GM12878 (cell line): ENCODE measurements at regions not wholly inside any gene's neighbourhood (a gene's known extent, or its start where the extent isn't known, plus 50 kb on each side); places are given as distances from the start of the nearest gene placed in this dataset.

Experiments
- BCL3 ChIP-seq: IDR thresholded peaks from 2 replicates; pipeline ENCODE4 v1.6.1; 2011; ENCODE audit warnings: borderline replicate concordance, low read depth, mild to moderate bottlenecking, moderate library complexity, low read length; ENCODE audit not compliant: insufficient read depth, poor library complexity, severe bottlenecking
- CREB1 ChIP-seq: IDR thresholded peaks from 2 replicates; pipeline ENCODE4 v1.6.1; 2012; ENCODE audit warnings: low read depth, mild to moderate bottlenecking, inconsistent platforms
- EZH2 ChIP-seq: IDR thresholded peaks from 2 replicates; pipeline ENCODE4 v1.6.1; 2012; ENCODE audit warnings: low read depth, mild to moderate bottlenecking, control low read depth, inconsistent platforms, low read length, borderline replicate concordance; ENCODE audit not compliant: control insufficient read depth
- JUND ChIP-seq: IDR thresholded peaks from 2 replicates; pipeline ENCODE4 v1.6.1; 2012; ENCODE audit warnings: low read depth, mild to moderate bottlenecking, low read length, improper control_type of control experiment, moderate library complexity
- MXI1 ChIP-seq: fragments of 150-350 bp; IDR thresholded peaks from 2 replicates; pipeline ENCODE4 v1.6.1; 2011; ENCODE audit warnings: low read depth, mild to moderate bottlenecking, inconsistent platforms, low read length, improper control_type of control experiment
- RCOR1 ChIP-seq: conservative IDR thresholded peaks from 2 replicates; pipeline ENCODE4 v1.6.1; 2012; ENCODE audit warnings: low read depth, low read length, improper control_type of control experiment
- SIN3A ChIP-seq: IDR thresholded peaks from 2 replicates; pipeline ENCODE4 v1.6.1; 2012; ENCODE audit warnings: low read depth, low read length, improper control_type of control experiment
- SMAD5 ChIP-seq: IDR thresholded peaks from 2 replicates; pipeline ENCODE4 v1.6.1; 2016; ENCODE audit warnings: antibody characterized with exemption, low read depth
- SMC3 ChIP-seq: IDR thresholded peaks from 2 replicates; pipeline ENCODE4 v1.6.1; 2011; ENCODE audit warnings: low read length, improper control_type of control experiment, borderline replicate concordance
- TARDBP ChIP-seq: IDR thresholded peaks from 2 replicates; pipeline ENCODE4 v1.6.1; 2016; ENCODE audit warnings: borderline replicate concordance
- TBL1XR1 ChIP-seq: IDR thresholded peaks from 2 replicates; pipeline ENCODE4 v1.6.1; 2012; ENCODE audit warnings: low read depth, low read length, improper control_type of control experiment
- TF ChIP-seq, protein P1 (sequence below), 3 experiments: IDR thresholded peaks in 2 of 3; conservative IDR thresholded peaks in 1 of 3; 2 replicates each; pipeline ENCODE4 v1.5.1; 2011; ENCODE audit warnings: low read depth in 3 of 3, low read length in 3 of 3, mild to moderate bottlenecking in 3 of 3, control low read depth in 2 of 3, moderate library complexity in 2 of 3, inconsistent platforms in 1 of 3, mixed read lengths in 1 of 3; ENCODE audit not compliant: control insufficient read depth in 2 of 3, insufficient read depth in 1 of 3; ENCODE audit errors: extremely low read depth in 1 of 3

DNA sequence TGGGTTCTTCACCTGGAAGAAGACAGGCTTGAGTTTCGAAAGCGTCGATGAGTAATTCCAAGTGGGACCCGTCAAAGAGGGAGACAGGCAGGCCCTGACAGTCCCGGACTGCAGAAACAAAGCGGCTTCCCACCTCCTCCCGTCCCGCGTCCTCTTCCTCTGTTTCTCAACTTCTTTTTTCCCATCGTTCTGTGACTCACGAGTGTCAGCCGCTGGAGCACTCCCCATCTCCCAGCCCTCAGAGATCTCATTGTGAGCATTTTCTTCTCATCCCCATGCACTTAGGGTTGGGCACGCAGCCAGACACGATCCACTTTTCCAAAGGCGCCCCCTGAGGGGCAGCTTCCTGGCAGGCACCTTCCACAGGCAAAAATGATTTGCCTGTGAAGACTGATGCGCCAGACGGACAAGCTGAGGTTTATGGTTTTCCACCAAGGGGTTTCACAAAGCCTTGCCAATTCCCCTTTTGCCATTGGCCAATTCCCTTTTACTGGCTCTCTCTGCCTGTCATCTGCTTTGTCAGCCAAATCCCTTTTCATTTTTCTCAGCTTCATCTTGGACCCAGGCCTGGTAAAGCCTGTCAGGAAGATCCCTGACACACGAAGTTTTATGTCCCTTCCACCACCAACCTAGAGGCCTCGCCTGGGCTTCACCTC, 86.5 kb upstream of the ANKRD55 start:
- no peak for TF ChIP-seq JUND
- TF ChIP-seq, protein P1, sequence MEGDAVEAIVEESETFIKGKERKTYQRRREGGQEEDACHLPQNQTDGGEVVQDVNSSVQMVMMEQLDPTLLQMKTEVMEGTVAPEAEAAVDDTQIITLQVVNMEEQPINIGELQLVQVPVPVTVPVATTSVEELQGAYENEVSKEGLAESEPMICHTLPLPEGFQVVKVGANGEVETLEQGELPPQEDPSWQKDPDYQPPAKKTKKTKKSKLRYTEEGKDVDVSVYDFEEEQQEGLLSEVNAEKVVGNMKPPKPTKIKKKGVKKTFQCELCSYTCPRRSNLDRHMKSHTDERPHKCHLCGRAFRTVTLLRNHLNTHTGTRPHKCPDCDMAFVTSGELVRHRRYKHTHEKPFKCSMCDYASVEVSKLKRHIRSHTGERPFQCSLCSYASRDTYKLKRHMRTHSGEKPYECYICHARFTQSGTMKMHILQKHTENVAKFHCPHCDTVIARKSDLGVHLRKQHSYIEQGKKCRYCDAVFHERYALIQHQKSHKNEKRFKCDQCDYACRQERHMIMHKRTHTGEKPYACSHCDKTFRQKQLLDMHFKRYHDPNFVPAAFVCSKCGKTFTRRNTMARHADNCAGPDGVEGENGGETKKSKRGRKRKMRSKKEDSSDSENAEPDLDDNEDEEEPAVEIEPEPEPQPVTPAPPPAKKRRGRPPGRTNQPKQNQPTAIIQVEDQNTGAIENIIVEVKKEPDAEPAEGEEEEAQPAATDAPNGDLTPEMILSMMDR (IDR thresholded peaks at IDR 0.05 in 2 of 3, conservative IDR thresholded peaks at IDR 0.05 in 1 of 3; ENCODE audit: control insufficient read depth in 2 of 3, extremely low read depth in 1 of 3, insufficient read depth in 1 of 3, low read depth in 3 of 3, low read length in 3 of 3), result no peak
- TF ChIP-seq SMC3, result no peak
- TF ChIP-seq TARDBP, result no peak
- TF ChIP-seq EZH2, result no peak
- TF ChIP-seq RCOR1, result no peak
- TF ChIP-seq SIN3A, result no peak
- no peak for TF ChIP-seq BCL3
- no peak for TF ChIP-seq MXI1
- no peak for TF ChIP-seq SMAD5
- no peak for TF ChIP-seq TBL1XR1
- TF ChIP-seq CREB1, result no peak
